Prostate gland (tissue), 2 donors: ENCODE measurements at regions not wholly inside any gene's neighbourhood (a gene's known extent, or its start where the extent isn't known, plus 50 kb on each side); places are given as distances from the start of the nearest gene placed in this dataset.

Experiments used
- DNase-seq: peaks from one replicate; pipeline ENCODE4 v3.0.0-alpha.2; 2019; ENCODE audit warnings: low spot score
- H3K27ac ChIP-seq, 2 donors: fragments of 200-600 bp; sonication (generic); 2 replicates each; pipeline ENCODE4 v1.5.1; 2017 to 2019
- H3K27me3 ChIP-seq: fragments of 200-600 bp; sonication (generic); replicated peaks from 2 replicates; pipeline ENCODE4 v1.5.1; 2019; ENCODE audit not compliant: insufficient read depth
- H3K36me3 ChIP-seq, 2 donors: fragments of 200-600 bp; sonication (generic); 1 replicate in 1 of 2; 2 replicates in 1 of 2; pipeline versions ENCODE4 v1.5.1 to v1.8.1; 2017 to 2019
- H3K4me1 ChIP-seq: fragments of 200-600 bp; sonication (generic); replicated peaks from 2 replicates; pipeline ENCODE4 v1.5.1; 2019
- H3K4me3 ChIP-seq, 2 donors: fragments of 200-600 bp; sonication (generic); 2 replicates each; pipeline ENCODE4 v1.5.1; 2017 to 2019
- H3K9me3 ChIP-seq: fragments of 200-600 bp; sonication (generic); 2 replicates; pipeline ENCODE4 v1.5.1; 2017
- CTCF ChIP-seq, 4 experiments: fragments of 200-600 bp in 2 of 4; fragments of 450-650 bp in 2 of 4; sonication (generic) in 2 of 4; IDR thresholded peaks; 1 replicate in 3 of 4; 2 replicates in 1 of 4; pipeline ENCODE4 v1.5.1; 2016 to 2019; ENCODE audit warnings: antibody characterized with exemption in 4 of 4, mild to moderate bottlenecking in 2 of 4, moderate library complexity in 2 of 4
- POLR2A ChIP-seq: fragments of 450-650 bp; IDR thresholded peaks from one replicate; pipeline ENCODE4 v1.6.1; 2016; ENCODE audit warnings: antibody characterized with exemption, mild to moderate bottlenecking
- POLR2AphosphoS5 ChIP-seq: sonication (generic); formaldehyde crosslinking; IDR thresholded peaks from one replicate; pipeline ENCODE4 v1.6.1; 2017; ENCODE audit warnings: antibody characterized with exemption
- WGBS: methylation state at CpG from one replicate; pipeline ENCODE4 v1.1.5; 2018; 5-methylcytosine and 5-hydroxymethylcytosine counted together
- intact Hi-C: fragments of 100-400 bp; cut with DNase I; formaldehyde crosslinking; loops from one replicate; pipeline ENCODE4 v1.14.2; 2022

DNA sequence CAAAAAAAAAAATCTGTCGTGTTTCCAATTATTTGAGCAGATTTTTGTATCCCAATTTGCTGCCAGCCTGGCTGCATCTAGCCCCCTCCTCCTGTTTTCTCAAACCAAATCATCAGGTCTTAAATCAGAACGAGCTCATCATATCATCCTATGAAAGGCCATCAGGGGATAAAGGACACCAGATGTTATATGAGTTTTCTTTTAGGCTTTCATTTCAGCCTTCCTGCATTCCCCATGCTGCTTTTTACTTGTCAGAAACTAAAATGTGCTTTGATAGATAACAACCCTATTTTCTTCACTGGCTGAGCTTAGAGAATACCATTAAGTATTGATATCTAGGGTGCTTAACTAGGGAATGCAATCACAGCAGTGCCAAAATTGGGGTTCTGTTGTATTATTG is 968.4 kb upstream of the SLC35B3 start:
- DNase-seq: no peak
- no peak overlapping the region for H3K4me3 ChIP-seq
- H3K27me3 ChIP-seq: no peaks in the 10 kb centered on the region
- H3K36me3 ChIP-seq: no peaks in the 10 kb centered on the region
- intact Hi-C loops: no loop called here
- 77% methylated on average over 2 of the region's 2 CpGs for WGBS
- H3K4me1 ChIP-seq: no peaks in the 10 kb centered on the region
- TF ChIP-seq CTCF (IDR thresholded peaks at IDR 0.05) (no peak), POLR2AphosphoS5 (no peak), POLR2A (no peak)
- H3K9me3 ChIP-seq: no peaks in the 10 kb centered on the region
- H3K27ac ChIP-seq: no peak overlapping the region

GRCh38 chr6:9401960-9402359 is 966.6 kb upstream of the SLC35B3 start:
- DNase-seq: no peak
- H3K27me3 ChIP-seq: no peaks in the 10 kb centered on the region
- no peaks in the 10 kb centered on the region for H3K9me3 ChIP-seq
- no peaks in the 10 kb centered on the region for H3K36me3 ChIP-seq
- H3K27ac ChIP-seq: no peak overlapping the region
- 93% methylated on average over 1 of the region's 1 CpG for WGBS
- H3K4me1 ChIP-seq: no peaks in the 10 kb centered on the region
- no peak overlapping the region for H3K4me3 ChIP-seq
- TF ChIP-seq POLR2AphosphoS5 (no peak), CTCF (IDR thresholded peaks at IDR 0.05) (no peak), POLR2A (no peak)
- intact Hi-C loops: no loop called here

- WGBS: 51% methylated on average over 5 of the region's 5 CpGs
- peak overlapping the region in 1 of 2 donors; percentile 55 for H3K27ac ChIP-seq
- no peaks in the 10 kb centered on the region for H3K36me3 ChIP-seq
- TF ChIP-seq POLR2AphosphoS5 (peak; percentile 90), POLR2A (no peak), CTCF (IDR thresholded peaks at IDR 0.05) (no peak)
- no peaks in the 10 kb centered on the region for H3K27me3 ChIP-seq
- intact Hi-C loops: no loop called here
- no peak overlapping the region for H3K4me3 ChIP-seq
- H3K4me1 ChIP-seq: no peaks in the 10 kb centered on the region
- peak; percentile 69 for DNase-seq
- H3K9me3 ChIP-seq: no peaks in the 10 kb centered on the region
These were observed 964.6 kb upstream of the SLC35B3 start for GRCh38 chr6:9399916-9400315.

DNA sequence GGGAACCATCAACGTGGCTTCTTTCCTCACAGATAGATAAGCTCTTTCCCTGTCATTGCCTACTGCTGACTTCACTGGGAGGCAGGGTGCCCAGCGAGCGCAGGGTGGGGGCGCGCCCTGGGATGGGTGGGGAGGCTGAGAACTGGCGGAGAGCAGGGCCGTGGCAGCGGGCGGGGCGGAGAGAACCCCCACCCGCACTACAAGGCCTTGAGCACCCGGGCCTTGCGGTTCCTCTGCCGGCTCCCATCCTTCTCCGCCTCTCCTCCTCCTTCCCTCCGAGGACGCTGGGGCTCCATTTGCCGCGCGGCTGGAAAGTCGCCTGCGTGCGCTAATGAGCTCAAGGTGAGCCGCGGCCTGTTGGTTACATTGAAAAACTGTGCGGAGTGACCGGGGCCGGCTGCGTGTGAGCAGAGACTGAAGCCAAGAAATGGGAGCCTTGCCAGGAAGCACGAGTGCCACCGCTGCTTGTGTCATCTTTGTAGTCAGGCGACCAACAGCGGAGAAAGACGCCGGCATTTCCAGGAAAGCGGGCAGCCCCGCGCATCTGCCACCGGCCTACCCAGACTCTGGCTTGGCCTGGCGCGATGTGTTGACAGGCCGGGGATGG is 963.5 kb upstream of the SLC35B3 start:
- Histone ChIP-seq H3K27me3 (no peaks in the 10 kb centered on the region), H3K9me3 (no peaks in the 10 kb centered on the region), H3K36me3 (no peaks in the 10 kb centered on the region), H3K4me3 (no peak overlapping the region), H3K4me1 (no peaks in the 10 kb centered on the region), H3K27ac (peak overlapping the region in 1 of 2 donors; percentile 55)
- intact Hi-C loops: no loop called here
- whole genome bisulfite sequencing: 51% methylated on average over 42 of the region's 42 CpGs
- DNase-seq: peak; percentile 14
- no peak for TF ChIP-seq CTCF (IDR thresholded peaks at IDR 0.05)

GRCh38 chr6:9398071-9398766 is 962.9 kb upstream of the SLC35B3 start:
- intact Hi-C loops: no loop called here
- no peaks in the 10 kb centered on the region for H3K9me3 ChIP-seq
- peak overlapping the region in 1 of 2 donors; percentile 55 for H3K27ac ChIP-seq
- no peaks in the 10 kb centered on the region for H3K36me3 ChIP-seq
- peak; percentile 80 for TF ChIP-seq POLR2AphosphoS5
- TF ChIP-seq CTCF (IDR thresholded peaks at IDR 0.05): no peak
- H3K4me1 ChIP-seq: no peaks in the 10 kb centered on the region
- DNase-seq: peak; percentile 78
- no peaks in the 10 kb centered on the region for H3K27me3 ChIP-seq
- 79% methylated on average over 15 of the region's 15 CpGs for WGBS
- H3K4me3 ChIP-seq: no peak overlapping the region
